ENCODE measurements at regions not wholly inside any gene's neighbourhood (a gene's known extent, or its start where the extent isn't known, plus 50 kb on each side); places are given as distances from the start of the nearest gene placed in this dataset.

DNA sequence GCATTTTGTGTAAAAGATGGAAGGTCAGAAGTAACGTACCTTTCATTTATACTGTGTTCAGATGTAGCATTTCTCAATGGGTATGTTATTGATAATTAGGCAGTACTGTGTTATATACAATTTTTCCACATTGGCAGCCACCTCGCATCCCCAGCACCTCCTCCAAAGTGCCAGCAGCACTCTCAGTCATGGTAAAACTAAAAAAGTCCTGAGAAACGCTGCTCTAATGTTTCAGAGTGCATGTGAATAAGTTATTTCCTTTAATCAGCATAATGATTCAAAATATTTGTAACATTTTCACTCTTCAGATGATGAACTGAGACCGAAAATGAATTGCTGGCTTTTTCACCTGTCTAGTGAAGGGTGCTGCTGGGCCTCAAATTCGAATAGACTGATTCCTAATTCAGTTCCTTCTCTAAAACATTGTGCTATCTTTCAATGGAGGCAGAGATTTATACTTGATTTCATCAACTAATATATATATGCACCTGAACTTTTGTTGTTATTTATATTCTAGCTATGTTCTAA is 79.9 kb upstream of the ANKRD55 start:
- H3K4me3 Mint-ChIP-seq, result no peak overlapping the region
- DNase-seq, result no peak

DNA sequence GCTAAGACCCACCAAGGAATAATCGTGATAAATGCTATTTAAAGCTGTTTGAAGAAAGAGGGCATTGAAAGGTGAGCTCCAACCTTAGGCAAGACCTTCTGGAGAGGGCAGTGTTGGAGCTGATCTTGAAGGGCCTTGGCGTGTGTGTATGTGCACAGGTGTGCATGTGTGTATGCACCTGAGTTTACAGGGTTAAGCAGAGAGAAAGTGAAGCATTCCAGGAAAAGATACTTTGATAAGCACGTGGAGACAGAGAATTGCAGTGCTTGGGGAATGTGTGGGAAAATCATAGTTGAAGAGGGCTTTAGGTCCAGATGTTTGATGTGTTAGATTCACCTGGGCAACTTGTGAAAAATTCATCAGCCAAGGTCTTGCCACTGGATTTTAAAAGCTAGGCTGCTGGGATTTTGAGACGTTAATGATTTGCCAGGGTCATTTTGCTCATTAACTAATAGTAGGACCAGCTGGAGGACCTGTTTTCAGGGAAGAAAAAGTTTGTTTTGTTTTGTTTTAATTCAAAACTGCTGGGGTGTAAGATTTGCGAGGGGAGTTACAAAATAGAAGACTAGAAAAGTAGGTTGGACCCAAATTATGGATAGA is 78.3 kb upstream of the ANKRD55 start:
- ChIA-PET POLR2A (interaction anchor here (1.3 kb wide), 1 partner anchor 15 kb away, joined by 4 read pairs; no protein-coding TSS in a partner anchor), CTCF (interaction anchor here (0.6 kb wide), 1 partner anchor 366 kb away, joined by 5 read pairs; no protein-coding TSS in a partner anchor)
- no peak for DNase-seq

More for the DNA sequence above, 79.9 kb upstream of the ANKRD55 start:
- CTCF ChIA-PET, result no interaction called here
- Mint-ChIP-seq H3K27me3 (peaks cover 3% of the 10 kb centered on the region), H3K4me1 (peaks cover 15% of the 10 kb centered on the region), H3K27ac (no peak overlapping the region), H3K9me3 (peaks cover 2% of the 10 kb centered on the region), H3K36me3 (ENCODE audit: low read depth) (peaks cover 4% of the 10 kb centered on the region)
- POLR2A ChIA-PET, result no interaction called here

DNA sequence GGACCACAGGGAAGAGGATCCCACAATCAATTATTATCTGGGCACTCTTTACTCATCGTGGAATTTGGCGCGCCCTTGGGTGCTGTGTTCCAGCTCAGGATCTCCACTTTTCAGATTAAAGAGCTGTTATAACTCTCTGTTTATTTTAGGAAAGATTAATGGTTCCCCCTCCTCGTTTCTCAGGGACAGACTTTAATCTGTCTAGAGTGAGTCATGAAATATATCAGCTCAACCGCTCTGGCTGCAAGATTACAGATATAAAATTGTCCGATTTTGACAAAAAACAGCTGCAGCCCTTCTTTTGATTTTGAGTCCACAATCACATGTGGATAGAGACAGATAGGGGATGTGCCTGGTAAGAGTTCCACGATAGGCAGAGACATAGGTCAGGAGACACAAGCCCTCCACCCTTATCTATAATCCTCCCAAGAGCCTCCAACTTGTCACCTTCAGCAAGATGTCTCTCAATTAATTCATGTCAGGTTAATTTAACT is 77.6 kb upstream of the ANKRD55 start:
- H3K27ac Mint-ChIP-seq, result no peak overlapping the region
- POLR2A ChIA-PET, result interaction anchor here (1.3 kb wide), 1 partner anchor 16 kb away, joined by 4 read pairs; no protein-coding TSS in a partner anchor

More for the DNA sequence above, 78.3 kb upstream of the ANKRD55 start:
- Mint-ChIP-seq H3K4me1 (peaks cover 7% of the 10 kb centered on the region), H3K27me3 (peaks cover 3% of the 10 kb centered on the region), H3K36me3 (ENCODE audit: low read depth) (peaks cover 8% of the 10 kb centered on the region), H3K9me3 (peaks cover 7% of the 10 kb centered on the region), H3K27ac (no peak overlapping the region), H3K4me3 (no peak overlapping the region)

GRCh38 chr5:56309262-56309826 is 76.2 kb upstream of the ANKRD55 start:
- no peak for DNase-seq
- H3K36me3 Mint-ChIP-seq (ENCODE audit: low read depth), result peaks cover 12% of the 10 kb centered on the region
- H3K4me1 Mint-ChIP-seq, result peaks cover 5% of the 10 kb centered on the region
- ChIA-PET POLR2A (no interaction called here), CTCF (no interaction called here)
- peaks cover 18% of the 10 kb centered on the region for H3K9me3 Mint-ChIP-seq
- H3K27me3 Mint-ChIP-seq, result peaks cover 3% of the 10 kb centered on the region
- no peak overlapping the region for H3K27ac Mint-ChIP-seq
- H3K4me3 Mint-ChIP-seq, result no peak overlapping the region

More for the DNA sequence above, 77.6 kb upstream of the ANKRD55 start:
- Mint-ChIP-seq H3K9me3 (peaks cover 11% of the 10 kb centered on the region), H3K27me3 (peaks cover 3% of the 10 kb centered on the region), H3K36me3 (ENCODE audit: low read depth) (peaks cover 12% of the 10 kb centered on the region), H3K4me3 (no peak overlapping the region), H3K4me1 (peaks cover 5% of the 10 kb centered on the region)
- no peak for DNase-seq
- CTCF ChIA-PET, result interaction anchor here (0.6 kb wide), 1 partner anchor 365 kb away, joined by 5 read pairs; no protein-coding TSS in a partner anchor

GRCh38 chr5:56307714-56308333 is 74.7 kb upstream of the ANKRD55 start:
- no peak overlapping the region for H3K4me3 Mint-ChIP-seq
- peaks cover 18% of the 10 kb centered on the region for H3K9me3 Mint-ChIP-seq
- no peak for DNase-seq
- H3K27me3 Mint-ChIP-seq, result peaks cover 3% of the 10 kb centered on the region
- H3K27ac Mint-ChIP-seq, result no peak overlapping the region
- H3K36me3 Mint-ChIP-seq (ENCODE audit: low read depth), result peaks cover 12% of the 10 kb centered on the region
- H3K4me1 Mint-ChIP-seq, result peaks cover 4% of the 10 kb centered on the region
- ChIA-PET CTCF (no interaction called here), POLR2A (no interaction called here)

DNA sequence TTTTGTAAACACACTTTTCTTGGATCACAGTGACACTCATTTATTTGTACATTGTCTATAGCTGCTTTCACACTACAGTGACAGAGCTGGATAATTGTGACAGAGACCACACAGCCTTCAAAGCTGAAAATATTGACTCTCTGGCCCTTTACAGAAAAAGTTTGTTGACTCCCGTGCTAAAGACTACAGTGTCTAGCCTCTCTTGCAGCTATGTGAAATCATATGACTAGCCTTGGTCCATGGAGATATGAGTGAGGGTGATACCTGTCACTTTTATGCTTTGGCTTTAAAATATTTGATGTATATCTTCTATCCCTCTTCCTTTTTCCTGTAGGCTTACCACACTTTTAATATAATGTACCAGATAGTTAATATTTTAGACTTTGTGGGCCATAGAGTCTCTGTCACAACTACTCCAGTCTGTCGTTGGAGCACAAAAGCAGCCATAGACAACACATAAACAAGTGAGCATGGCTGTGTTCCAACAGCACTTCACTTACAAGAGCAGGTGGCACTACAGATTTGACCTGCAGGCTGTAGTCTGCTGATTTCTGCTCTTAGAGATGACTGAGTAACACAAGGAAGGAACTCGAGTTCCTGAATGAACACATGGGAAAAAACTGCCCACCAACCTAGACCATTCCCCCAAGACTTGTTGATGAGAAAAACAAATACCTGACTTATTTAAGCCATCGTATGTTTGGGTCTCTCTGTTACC is 73.5 kb upstream of the ANKRD55 start:
- Mint-ChIP-seq H3K36me3 (ENCODE audit: low read depth) (peaks cover 12% of the 10 kb centered on the region), H3K27me3 (peaks cover 3% of the 10 kb centered on the region), H3K27ac (no peak overlapping the region), H3K4me3 (no peak overlapping the region), H3K4me1 (no peaks in the 10 kb centered on the region), H3K9me3 (peaks cover 18% of the 10 kb centered on the region)
- DNase-seq, result no peak
- ChIA-PET POLR2A (no interaction called here), CTCF (interaction anchor here (0.6 kb wide), 1 partner anchor 11 kb away, joined by 5 read pairs; no protein-coding TSS in a partner anchor)

- H3K4me1 Mint-ChIP-seq, result no peaks in the 10 kb centered on the region
- peaks cover 18% of the 10 kb centered on the region for H3K9me3 Mint-ChIP-seq
- ChIA-PET CTCF (no interaction called here), POLR2A (no interaction called here)
- H3K36me3 Mint-ChIP-seq (ENCODE audit: low read depth), result peaks cover 12% of the 10 kb centered on the region
- peaks cover 3% of the 10 kb centered on the region for H3K27me3 Mint-ChIP-seq
- no peak overlapping the region for H3K27ac Mint-ChIP-seq
- H3K4me3 Mint-ChIP-seq, result no peak overlapping the region
- DNase-seq, result no peak
These were observed 72.1 kb upstream of the ANKRD55 start for GRCh38 chr5:56305001-56305950.

GRCh38 chr5:56303511-56303910 is 70.4 kb upstream of the ANKRD55 start:
- POLR2A ChIA-PET, result interaction anchor here (1.0 kb wide), 1 partner anchor 433 kb away, joined by 3 read pairs; no protein-coding TSS in a partner anchor
- Mint-ChIP-seq H3K27ac (no peak overlapping the region), H3K9me3 (peaks cover 15% of the 10 kb centered on the region), H3K36me3 (ENCODE audit: low read depth) (peaks cover 8% of the 10 kb centered on the region), H3K4me1 (no peaks in the 10 kb centered on the region), H3K4me3 (no peak overlapping the region), H3K27me3 (no peaks in the 10 kb centered on the region)
- CTCF ChIA-PET, result interaction anchor here (1.3 kb wide), 1 partner anchor 13 kb away, joined by 3 read pairs; no protein-coding TSS in a partner anchor
- no peak for DNase-seq

GRCh38 chr5:56302027-56302426 is 68.9 kb upstream of the ANKRD55 start:
- H3K36me3 Mint-ChIP-seq (ENCODE audit: low read depth), result peaks cover 8% of the 10 kb centered on the region
- CTCF ChIA-PET, result no interaction called here

DNA sequence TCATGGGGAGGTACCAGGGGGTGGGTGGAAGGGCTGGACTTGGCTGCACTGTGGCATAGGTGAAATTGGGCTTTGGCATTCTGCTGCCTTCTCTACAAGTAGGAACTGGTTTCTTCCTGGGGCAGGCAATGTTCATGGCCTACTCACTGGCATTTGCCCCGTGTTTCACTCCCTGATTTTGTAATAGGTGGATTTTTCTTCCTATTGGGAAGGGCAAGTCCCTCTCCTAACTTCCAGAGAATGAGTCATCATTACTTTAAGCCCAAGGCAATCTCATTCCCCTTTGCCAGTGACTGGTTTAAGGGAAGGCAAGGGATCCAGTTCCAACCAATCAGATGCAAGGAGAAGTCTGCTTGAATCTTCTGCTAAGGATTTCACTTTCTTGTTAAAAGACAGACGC is 67.9 kb upstream of the ANKRD55 start:
- DNase-seq, result no peak
- no peaks in the 10 kb centered on the region for H3K4me1 Mint-ChIP-seq
- H3K27ac Mint-ChIP-seq, result no peak overlapping the region
- CTCF ChIA-PET, result no interaction called here
- H3K4me3 Mint-ChIP-seq, result no peak overlapping the region
- no peaks in the 10 kb centered on the region for H3K27me3 Mint-ChIP-seq
- POLR2A ChIA-PET, result no interaction called here
- peaks cover under 1% of the 10 kb centered on the region for H3K36me3 Mint-ChIP-seq (ENCODE audit: low read depth)
- H3K9me3 Mint-ChIP-seq, result peaks cover 9% of the 10 kb centered on the region

More at GRCh38 chr5:56302027-56302426, 68.9 kb upstream of the ANKRD55 start:
- Mint-ChIP-seq H3K27me3 (no peaks in the 10 kb centered on the region), H3K27ac (no peak overlapping the region), H3K4me1 (no peaks in the 10 kb centered on the region), H3K9me3 (peaks cover 17% of the 10 kb centered on the region), H3K4me3 (no peak overlapping the region)
- POLR2A ChIA-PET, result no interaction called here
- DNase-seq, result no peak

DNA sequence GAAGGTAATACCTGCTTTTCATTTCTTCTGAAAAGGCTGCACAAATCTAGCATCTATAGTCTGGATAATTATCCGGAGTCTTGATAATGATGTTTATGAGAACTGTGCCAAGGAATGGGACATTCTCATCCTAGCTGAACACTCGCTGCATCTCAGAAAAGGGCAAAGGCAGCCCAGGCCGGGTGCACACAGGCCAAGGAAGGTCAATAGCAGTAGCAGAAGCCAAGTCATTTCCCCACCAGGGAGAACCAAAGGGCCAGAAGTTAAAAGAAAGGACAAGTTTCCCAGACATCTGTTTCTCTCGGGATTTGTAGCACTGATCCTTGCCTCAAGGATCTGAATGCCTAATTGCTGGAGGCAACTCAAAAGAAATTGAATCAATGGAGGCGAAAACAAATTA is 66.1 kb upstream of the ANKRD55 start:
- Mint-ChIP-seq H3K9me3 (peaks cover 4% of the 10 kb centered on the region), H3K27me3 (no peaks in the 10 kb centered on the region), H3K27ac (no peak overlapping the region), H3K36me3 (ENCODE audit: low read depth) (no peaks in the 10 kb centered on the region), H3K4me3 (no peak overlapping the region), H3K4me1 (no peaks in the 10 kb centered on the region)
- no peak for DNase-seq
- CTCF ChIA-PET, result no interaction called here
- POLR2A ChIA-PET, result no interaction called here
